ENCODE measurements at regions not wholly inside any gene's neighbourhood (a gene's known extent, or its start where the extent isn't known, plus 50 kb on each side); places are given as distances from the start of the nearest gene placed in this dataset.

GRCh38 chr18:8942909-8943545, 159.5 kb upstream of the NDUFV2 start:
- H3K4me1 Mint-ChIP-seq = peaks cover 32 to 43% (median 36%) of the 10 kb centered on the region in 3 donors
- no peak overlapping the region for H3K27ac Mint-ChIP-seq
- DNase-seq (no peak), ATAC-seq (ENCODE audit: low read depth in 2 of 2) (no peak)
- H3K27me3 Mint-ChIP-seq = no peaks in the 10 kb centered on the region
- H3K9me3 Mint-ChIP-seq = peaks cover 0 to 6% (median 0%) of the 10 kb centered on the region in 7 donors
- H3K4me3 Mint-ChIP-seq = no peak overlapping the region
- H3K36me3 Mint-ChIP-seq = no peaks in the 10 kb centered on the region

- Mint-ChIP-seq H3K4me1 (peaks cover 32 to 46% (median 39%) of the 10 kb centered on the region in 3 donors), H3K27me3 (no peaks in the 10 kb centered on the region), H3K4me3 (peak overlapping the region in 5 of 8 donors; percentile 9 to 80 (median 30)), H3K27ac (peak overlapping the region in 4 of 6 donors; percentile 33 to 88 (median 66)), H3K36me3 (no peaks in the 10 kb centered on the region), H3K9me3 (peaks cover 0 to 6% (median 0%) of the 10 kb centered on the region in 7 donors)
- ATAC-seq (ENCODE audit: low read depth in 2 of 2) = no peak
- DNase-seq = no peak
Measured at GRCh38 chr18:8943900-8944870, 158.3 kb upstream of the NDUFV2 start.

- Mint-ChIP-seq H3K36me3 (no peaks in the 10 kb centered on the region), H3K9me3 (peaks cover 0 to 6% (median 0%) of the 10 kb centered on the region in 7 donors), H3K27me3 (no peaks in the 10 kb centered on the region), H3K4me1 (peaks cover 37 to 50% (median 40%) of the 10 kb centered on the region in 3 donors), H3K27ac (peak overlapping the region in 4 of 6 donors; percentile 3 to 85 (median 40)), H3K4me3 (peak overlapping the region in 6 of 8 donors; percentile 2 to 80 (median 20))
- ATAC-seq (ENCODE audit: low read depth in 2 of 2) (peak; percentile 68 to 69), DNase-seq (peak; percentile 10)
Measured at GRCh38 chr18:8944871-8945245, 157.6 kb upstream of the NDUFV2 start.

GRCh38 chr18:8945514-8945913, 157.0 kb upstream of the NDUFV2 start:
- Mint-ChIP-seq H3K4me3 (no peak overlapping the region), H3K4me1 (peaks cover 38 to 56% (median 46%) of the 10 kb centered on the region in 3 donors), H3K9me3 (peaks cover 0 to 6% (median 0%) of the 10 kb centered on the region in 7 donors), H3K27me3 (no peaks in the 10 kb centered on the region), H3K27ac (peak overlapping the region in 1 of 6 donors; percentile 21), H3K36me3 (no peaks in the 10 kb centered on the region)
- ATAC-seq (ENCODE audit: low read depth in 2 of 2) = no peak
- DNase-seq = no peak

GRCh38 chr18:8946066-8946838, 156.2 kb upstream of the NDUFV2 start:
- H3K27ac Mint-ChIP-seq = peak overlapping the region in 2 of 6 donors; percentile 21 to 44
- H3K4me1 Mint-ChIP-seq = peaks cover 41 to 64% (median 54%) of the 10 kb centered on the region in 3 donors
- no peaks in the 10 kb centered on the region for H3K36me3 Mint-ChIP-seq

GRCh38 chr18:8947566-8947965, 154.9 kb upstream of the NDUFV2 start:
- Mint-ChIP-seq H3K27ac (peak overlapping the region in 1 of 6 donors; percentile 14), H3K4me3 (peak overlapping the region in 4 of 8 donors; percentile 4 to 70 (median 34)), H3K27me3 (no peaks in the 10 kb centered on the region), H3K36me3 (no peaks in the 10 kb centered on the region), H3K4me1 (peaks cover 53 to 77% (median 67%) of the 10 kb centered on the region in 3 donors), H3K9me3 (peaks cover 0 to 17% (median 1%) of the 10 kb centered on the region in 7 donors)
- no peak for DNase-seq
- ATAC-seq (ENCODE audit: low read depth in 2 of 2) = no peak

More at GRCh38 chr18:8946066-8946838, 156.2 kb upstream of the NDUFV2 start:
- H3K4me3 Mint-ChIP-seq = no peak overlapping the region
- no peaks in the 10 kb centered on the region for H3K27me3 Mint-ChIP-seq
- ATAC-seq (ENCODE audit: low read depth in 2 of 2) = no peak
- peaks cover 0 to 8% (median 1%) of the 10 kb centered on the region in 7 donors for H3K9me3 Mint-ChIP-seq
- no peak for DNase-seq

- peak overlapping the region in 4 of 8 donors; percentile 9 to 72 (median 58) for H3K4me3 Mint-ChIP-seq
- ATAC-seq (ENCODE audit: low read depth in 2 of 2) (no peak), DNase-seq (no peak)
- H3K27ac Mint-ChIP-seq = peak overlapping the region in 3 of 6 donors; percentile 14 to 67 (median 14)
- H3K27me3 Mint-ChIP-seq = no peaks in the 10 kb centered on the region
- H3K36me3 Mint-ChIP-seq = no peaks in the 10 kb centered on the region
- H3K4me1 Mint-ChIP-seq = peaks cover 53 to 81% (median 67%) of the 10 kb centered on the region in 3 donors
- peaks cover 0 to 21% (median 2%) of the 10 kb centered on the region in 7 donors for H3K9me3 Mint-ChIP-seq
Measured at GRCh38 chr18:8948011-8948410, 154.5 kb upstream of the NDUFV2 start.

GRCh38 chr18:8948471-8949149, 153.9 kb upstream of the NDUFV2 start:
- Mint-ChIP-seq H3K36me3 (no peaks in the 10 kb centered on the region), H3K27me3 (no peaks in the 10 kb centered on the region), H3K4me3 (peak overlapping the region in 7 of 8 donors; percentile 3 to 79 (median 57)), H3K9me3 (peaks cover 0 to 22% (median 2%) of the 10 kb centered on the region in 7 donors), H3K27ac (peak overlapping the region in 5 of 6 donors; percentile 14 to 67 (median 34)), H3K4me1 (peaks cover 53 to 84% (median 67%) of the 10 kb centered on the region in 3 donors)
- DNase-seq (no peak), ATAC-seq (ENCODE audit: low read depth in 2 of 2) (no peak)

- H3K9me3 Mint-ChIP-seq = peaks cover 0 to 22% (median 2%) of the 10 kb centered on the region in 7 donors
- peaks cover 47 to 84% (median 66%) of the 10 kb centered on the region in 3 donors for H3K4me1 Mint-ChIP-seq
- peak overlapping the region in 6 of 8 donors; percentile 2 to 79 (median 32) for H3K4me3 Mint-ChIP-seq
- H3K27ac Mint-ChIP-seq = peak overlapping the region in 4 of 6 donors; percentile 14 to 87 (median 61)
- H3K36me3 Mint-ChIP-seq = no peaks in the 10 kb centered on the region
- DNase-seq (no peak), ATAC-seq (ENCODE audit: low read depth in 2 of 2) (no peak)
- H3K27me3 Mint-ChIP-seq = no peaks in the 10 kb centered on the region
Measured at GRCh38 chr18:8949206-8949605, 153.3 kb upstream of the NDUFV2 start.

- peak; percentile 93 for ATAC-seq (ENCODE audit: low read depth in 2 of 2)
- peak overlapping the region; percentile 9 to 97 (median 92) for H3K27ac Mint-ChIP-seq
- H3K36me3 Mint-ChIP-seq = no peaks in the 10 kb centered on the region
- peaks cover 0 to 23% (median 2%) of the 10 kb centered on the region in 7 donors for H3K9me3 Mint-ChIP-seq
- peak overlapping the region in 7 of 8 donors; percentile 64 to 88 (median 69) for H3K4me3 Mint-ChIP-seq
- peak; percentile 57 for DNase-seq
- H3K4me1 Mint-ChIP-seq = peaks cover 37 to 81% (median 62%) of the 10 kb centered on the region in 3 donors
- H3K27me3 Mint-ChIP-seq = no peaks in the 10 kb centered on the region
Measured at GRCh38 chr18:8951491-8951890, 151.0 kb upstream of the NDUFV2 start.

GRCh38 chr18:8952174-8952573, 150.3 kb upstream of the NDUFV2 start:
- Mint-ChIP-seq H3K27ac (peak overlapping the region; percentile 84 to 97 (median 92)), H3K27me3 (no peaks in the 10 kb centered on the region), H3K4me3 (peak overlapping the region in 7 of 8 donors; percentile 64 to 88 (median 69)), H3K4me1 (peaks cover 37 to 85% (median 62%) of the 10 kb centered on the region in 3 donors), H3K9me3 (peaks cover 0 to 21% (median 1%) of the 10 kb centered on the region in 7 donors), H3K36me3 (no peaks in the 10 kb centered on the region)
- peak; percentile 15 for DNase-seq
- ATAC-seq (ENCODE audit: low read depth in 2 of 2) = peak; percentile 29 to 38
